H1 (cell line): ENCODE measurements at regions not wholly inside any gene's neighbourhood (a gene's known extent, or its start where the extent isn't known, plus 50 kb on each side); places are given as distances from the start of the nearest gene placed in this dataset.

Experiments used
- CTCF ChIA-PET: fragments of 300-600 bp; sonication (Branson Sonifier 250); formaldehyde crosslinking; loops from one replicate; lab custom pipeline; 2021; ENCODE audit not compliant: partially characterized antibody; lab: Charles Lee
- POLR2A ChIA-PET: fragments of 300-600 bp; sonication (Branson Sonifier 250); formaldehyde crosslinking; loops from one replicate; lab custom pipeline; 2021; ENCODE audit warnings: inconsistent platforms; ENCODE audit not compliant: partially characterized antibody; lab: Charles Lee
- DNase-seq, 2 experiments: peaks; one replicate each; pipeline versions ENCODE4 v3.0.0 to v3.0.0-alpha.2; 2010 to 2022; ENCODE audit warnings: low spot score in 2 of 2, low read depth in 1 of 2, mixed read lengths in 1 of 2
- FAIRE-seq: peaks from 2 replicates; lab custom pipeline; 2011; peaks lifted over from hg19 to GRCh38; lab: Jason Lieb, UNC
- H2AFZ ChIP-seq: 2 replicates; pipeline ENCODE4 v1.8.1; 2012; ENCODE audit warnings: low read length, inconsistent platforms
- H2AK5ac ChIP-seq: 2 replicates; pipeline ENCODE4 v1.6.1; 2013; ENCODE audit warnings: low read depth, low read length
- H2BK120ac ChIP-seq: replicated peaks from 2 replicates; pipeline ENCODE3; 2013; ENCODE audit warnings: low read depth, low read length, inconsistent platforms
- H2BK12ac ChIP-seq: 2 replicates; pipeline ENCODE4 v1.6.1; 2013; ENCODE audit warnings: low read depth, low read length
- H2BK15ac ChIP-seq: 2 replicates; pipeline ENCODE4 v1.6.1; 2013; ENCODE audit warnings: low read length
- H2BK20ac ChIP-seq: 2 replicates; pipeline ENCODE4 v1.6.1; 2013; ENCODE audit warnings: low read length
- H2BK5ac ChIP-seq: 2 replicates; pipeline ENCODE4 v1.6.1; 2013; ENCODE audit warnings: low read depth, low read length
- H3K14ac ChIP-seq: 2 replicates; pipeline ENCODE4 v1.6.1; 2013; ENCODE audit warnings: inconsistent platforms; ENCODE audit not compliant: insufficient read length
- H3K18ac ChIP-seq: 2 replicates; pipeline ENCODE4 v1.6.1; 2013; ENCODE audit warnings: low read length; ENCODE audit errors: extremely low read depth
- H3K23ac ChIP-seq: 2 replicates; pipeline ENCODE4 v1.6.1; 2013; ENCODE audit warnings: inconsistent platforms; ENCODE audit not compliant: insufficient read length
- H3K23me2 ChIP-seq: 2 replicates; pipeline ENCODE4 v1.6.1; 2013; ENCODE audit warnings: low read depth, low read length
- H3K27ac ChIP-seq: 2 replicates; pipeline ENCODE4 v1.6.1; 2011; ENCODE audit warnings: low read depth, low read length, inconsistent platforms
- H3K27me3 ChIP-seq, 4 experiments: replicated peaks in 1 of 4; 1 replicate in 1 of 4; 2 replicates in 3 of 4; pipeline versions ENCODE4 v1.6.1 to v1.8.1; 2011 to 2013; ENCODE audit warnings: low read length in 3 of 4, mild to moderate bottlenecking in 3 of 4, inconsistent platforms in 2 of 4, mixed read lengths in 2 of 4, moderate library complexity in 1 of 4; ENCODE audit not compliant: control insufficient read depth in 3 of 4, insufficient read depth in 3 of 4; ENCODE audit errors: extremely low read depth in 1 of 4
- H3K36me3 ChIP-seq, 4 experiments: 2 replicates each; pipeline versions ENCODE4 v1.6.1 to v1.8.1; 2011 to 2013; ENCODE audit warnings: mild to moderate bottlenecking in 4 of 4, low read length in 3 of 4, moderate library complexity in 2 of 4, control low read depth in 1 of 4, inconsistent platforms in 1 of 4; ENCODE audit not compliant: insufficient read depth in 4 of 4, control insufficient read depth in 2 of 4
- H3K4ac ChIP-seq: replicated peaks from 2 replicates; pipeline ENCODE3; 2013; ENCODE audit warnings: low read length, low read depth, mixed read lengths, inconsistent platforms; ENCODE audit not compliant: insufficient read length
- H3K4me1 ChIP-seq, 4 experiments: replicated peaks in 1 of 4; 1 replicate in 1 of 4; 2 replicates in 3 of 4; pipeline versions ENCODE4 v1.6.1 to v1.8.1; 2011 to 2013; ENCODE audit warnings: low read length in 3 of 4, inconsistent platforms in 2 of 4, mixed read lengths in 1 of 4; ENCODE audit not compliant: insufficient read depth in 4 of 4, control insufficient read depth in 3 of 4
- H3K4me2 ChIP-seq, 2 experiments: 2 replicates each; pipeline versions ENCODE4 v1.6.1 to v1.8.1; 2011 to 2013; ENCODE audit warnings: low read depth in 2 of 2, low read length in 2 of 2, control low read depth in 1 of 2, inconsistent platforms in 1 of 2, mild to moderate bottlenecking in 1 of 2; ENCODE audit not compliant: insufficient read depth in 1 of 2
- H3K4me3 ChIP-seq, 4 experiments: fragments of 200-600, 300-600 bp in 1 of 4; sonication (generic), shearing (Covaris generic), sonication (Bioruptor Twin) in 1 of 4; 2 replicates each; pipeline versions ENCODE4 v1.5.1 to v1.8.1; 2011 to 2016; ENCODE audit warnings: low read length in 4 of 4, low read depth in 3 of 4, control low read depth in 2 of 4, inconsistent platforms in 2 of 4, mild to moderate bottlenecking in 2 of 4, mixed read lengths in 1 of 4, moderate library complexity in 1 of 4; ENCODE audit not compliant: insufficient read depth in 2 of 4; ENCODE audit errors: extremely low read depth in 1 of 4
- H3K56ac ChIP-seq: replicated peaks from 2 replicates; pipeline ENCODE3; 2013; ENCODE audit warnings: low read depth, mild to moderate bottlenecking, mixed read lengths, low read length, inconsistent platforms; ENCODE audit not compliant: insufficient read length
- H3K79me1 ChIP-seq: 2 replicates; pipeline ENCODE4 v1.6.1; 2013; ENCODE audit warnings: low read depth, low read length, control low read depth
- H3K79me2 ChIP-seq, 2 experiments: 2 replicates each; pipeline versions ENCODE4 v1.6.1 to v1.8.1; 2012 to 2013; ENCODE audit warnings: low read length in 2 of 2, mild to moderate bottlenecking in 2 of 2, inconsistent platforms in 1 of 2; ENCODE audit not compliant: insufficient read depth in 2 of 2, control insufficient read depth in 1 of 2
- H3K9ac ChIP-seq, 4 experiments: replicated peaks in 1 of 4; 1 replicate in 1 of 4; 2 replicates in 3 of 4; pipeline versions ENCODE4 v1.6.1 to v1.8.1; 2011 to 2013; ENCODE audit warnings: low read depth in 3 of 4, low read length in 3 of 4, control low read depth in 2 of 4, mild to moderate bottlenecking in 2 of 4, moderate library complexity in 2 of 4, inconsistent platforms in 1 of 4; ENCODE audit errors: extremely low read depth in 1 of 4
- H3K9me3 ChIP-seq, 2 experiments: 2 replicates each; pipeline versions ENCODE4 v1.6.1 to v1.8.1; 2012 to 2013; ENCODE audit warnings: mild to moderate bottlenecking in 2 of 2, moderate library complexity in 2 of 2, control low read depth in 1 of 2, inconsistent platforms in 1 of 2, low read depth in 1 of 2, low read length in 1 of 2, mixed read lengths in 1 of 2; ENCODE audit not compliant: insufficient read depth in 2 of 2
- H4K20me1 ChIP-seq, 2 experiments: replicated peaks in 1 of 2; 2 replicates each; pipeline versions ENCODE3 to v1.8.1; 2011 to 2013; ENCODE audit warnings: inconsistent platforms in 2 of 2, low read length in 2 of 2, mild to moderate bottlenecking in 1 of 2; ENCODE audit not compliant: insufficient read depth in 2 of 2, control insufficient read depth in 1 of 2
- H4K5ac ChIP-seq: 2 replicates; pipeline ENCODE4 v1.6.1; 2013; ENCODE audit warnings: low read length, low read depth, mixed read lengths, inconsistent platforms; ENCODE audit not compliant: insufficient read length
- H4K8ac ChIP-seq: 2 replicates; pipeline ENCODE4 v1.8.0; 2013; ENCODE audit warnings: mild to moderate bottlenecking, moderate library complexity, low read length, inconsistent platforms; ENCODE audit not compliant: insufficient read depth; ENCODE audit errors: extremely low read depth
- H4K91ac ChIP-seq: replicated peaks from 2 replicates; pipeline ENCODE3; 2013; ENCODE audit warnings: low read length, mixed read lengths, inconsistent platforms; ENCODE audit not compliant: insufficient read length
- ATF2 ChIP-seq: IDR thresholded peaks from 2 replicates; pipeline ENCODE4 v1.6.1; 2012; ENCODE audit warnings: low read length, inconsistent platforms
- CEBPB ChIP-seq: IDR thresholded peaks from 2 replicates; pipeline ENCODE4 v1.6.1; 2012; ENCODE audit warnings: low read depth, low read length
- EZH2 ChIP-seq: fragments of 200-600 bp; sonication (generic); IDR thresholded peaks from 2 replicates; pipeline ENCODE4 v1.7.1; 2012; ENCODE audit warnings: low read depth, mild to moderate bottlenecking, moderate library complexity, low read length, inconsistent platforms; ENCODE audit not compliant: severe bottlenecking
- FOSL1 ChIP-seq: IDR thresholded peaks from 2 replicates; pipeline ENCODE4 v1.6.1; 2011; ENCODE audit warnings: mild to moderate bottlenecking, low read depth, low read length, moderate library complexity; ENCODE audit not compliant: insufficient read depth
- JUN ChIP-seq: IDR thresholded peaks from 2 replicates; pipeline ENCODE4 v1.6.1; 2011; ENCODE audit warnings: low read depth, mild to moderate bottlenecking, improper control_type of control experiment, low read length
- JUND ChIP-seq: IDR thresholded peaks from 2 replicates; pipeline ENCODE4 v1.6.1; 2011; ENCODE audit warnings: mild to moderate bottlenecking, improper control_type of control experiment, low read length
- KDM5A ChIP-seq: fragments of 200-600 bp; IDR thresholded peaks from 2 replicates; pipeline ENCODE4 v1.7.1; 2012; ENCODE audit warnings: mild to moderate bottlenecking, low read length, inconsistent platforms, mixed read lengths
- NRF1 ChIP-seq: IDR thresholded peaks from 2 replicates; pipeline ENCODE4 v1.6.1; 2011; ENCODE audit warnings: mild to moderate bottlenecking, low read depth, low read length, improper control_type of control experiment
- PHF8 ChIP-seq: fragments of 200-600 bp; sonication (generic); conservative IDR thresholded peaks from 2 replicates; pipeline ENCODE4 v1.7.1; 2012; ENCODE audit warnings: low read depth, mild to moderate bottlenecking, inconsistent platforms, low read length, moderate library complexity
- TCF12 ChIP-seq: IDR thresholded peaks from 2 replicates; pipeline ENCODE4 v1.6.1; 2011; ENCODE audit warnings: low read depth, mild to moderate bottlenecking, low read length
- TEAD4 ChIP-seq: IDR thresholded peaks from 2 replicates; pipeline ENCODE4 v1.6.1; 2012; ENCODE audit warnings: low read depth, low read length, inconsistent platforms, mixed read lengths
- WGBS, 2 experiments: shearing (Covaris generic) in 1 of 2; methylation state at CpG; one replicate each; pipeline versions ENCODE4 v1.1.6 to v1.1.7; 2013 to 2015; ENCODE audit warnings: low lambda C conversion rate in 2 of 2, mixed read lengths in 2 of 2, inconsistent platforms in 1 of 2, low coverage in 1 of 2, missing lambda C conversion rate in 1 of 2; ENCODE audit not compliant: insufficient replicate concordance in 2 of 2, insufficient coverage in 1 of 2, insufficient read length in 1 of 2; ENCODE audit errors: extremely low coverage in 1 of 2, missing lambda C conversion rate in 1 of 2; 5-methylcytosine and 5-hydroxymethylcytosine counted together

DNA sequence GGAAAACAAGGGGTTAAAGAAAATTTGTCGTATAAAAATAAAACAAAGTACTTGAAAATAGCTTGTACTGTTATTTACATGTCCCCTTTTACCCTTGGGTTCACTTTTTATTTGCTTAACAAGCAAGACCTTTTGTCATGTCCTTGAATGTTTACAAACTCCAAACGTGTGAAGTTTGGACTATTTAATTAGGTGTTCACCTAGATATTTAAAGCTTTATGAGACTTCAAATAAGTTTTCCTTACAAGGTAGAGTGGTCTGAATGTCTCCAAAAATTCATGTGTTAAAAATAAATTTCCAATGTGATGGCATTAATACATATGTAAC, 242.0 kb upstream of the TTC14 start:
- CTCF ChIA-PET, result no interaction called here
- WGBS, 2 experiments, result 87% methylated on average over 2 of the region's 2 CpGs; no CpG with 5 or more reads in 1 of the 2 experiments
- no peak overlapping the region for H2BK15ac ChIP-seq
- TF ChIP-seq TCF12 (no peak), PHF8 (no peak), NRF1 (no peak), TEAD4 (no peak), EZH2 (no peak), JUN (no peak), CEBPB (no peak), KDM5A (no peak), ATF2 (no peak), FOSL1 (no peak), JUND (no peak)

More for the DNA sequence above, 242.0 kb upstream of the TTC14 start:
- no peak overlapping the region for H2AFZ ChIP-seq
- no peak for FAIRE-seq
- H3K36me3 ChIP-seq, result no peaks in the 10 kb centered on the region
- no peak overlapping the region for H3K27ac ChIP-seq
- H3K4me2 ChIP-seq, result no peak overlapping the region
- no peaks in the 10 kb centered on the region for H3K27me3 ChIP-seq
- no peak overlapping the region for H3K4me3 ChIP-seq
- H3K79me2 ChIP-seq, result no peaks in the 10 kb centered on the region
- no peak for DNase-seq
- no peak overlapping the region for H2AK5ac ChIP-seq
- H3K23ac ChIP-seq, result no peak overlapping the region
- H2BK12ac ChIP-seq, result no peak overlapping the region
- no peaks in the 10 kb centered on the region for H4K20me1 ChIP-seq
- no peak overlapping the region for H4K5ac ChIP-seq
- H3K9ac ChIP-seq, result no peak overlapping the region
- no peak overlapping the region for H2BK5ac ChIP-seq
- no peaks in the 10 kb centered on the region for H3K79me1 ChIP-seq
- H3K4ac ChIP-seq, result no peak overlapping the region
- no peaks in the 10 kb centered on the region for H3K23me2 ChIP-seq
- H3K4me1 ChIP-seq, result no peaks in the 10 kb centered on the region
- POLR2A ChIA-PET, result no interaction called here
- H3K14ac ChIP-seq, result no peak overlapping the region
- H4K8ac ChIP-seq, result no peak overlapping the region
- H2BK120ac ChIP-seq, result no peak overlapping the region
- no peak overlapping the region for H3K18ac ChIP-seq
- H2BK20ac ChIP-seq, result no peak overlapping the region
- no peak overlapping the region for H4K91ac ChIP-seq
- no peaks in the 10 kb centered on the region for H3K9me3 ChIP-seq
- H3K56ac ChIP-seq, result no peak overlapping the region
